Mesothelial cell of epicardium (in vitro differentiated cells): ENCODE measurements at regions not wholly inside any gene's neighbourhood (a gene's known extent, or its start where the extent isn't known, plus 50 kb on each side); places are given as distances from the start of the nearest gene placed in this dataset.

Experiments used
- DNase-seq, 2 experiments: peaks; one replicate each; pipeline ENCODE4 v3.0.0; 2021; ENCODE audit warnings: low spot score in 2 of 2; ENCODE audit not compliant: unreplicated experiment in 2 of 2
- H3K27ac Mint-ChIP-seq: 2 replicates; pipeline ENCODE4 v1.8.0; 2021; ENCODE audit warnings: mixed read lengths
- H3K27me3 Mint-ChIP-seq: 2 replicates; pipeline ENCODE4 v1.8.0; 2021; ENCODE audit warnings: low read depth, mixed read lengths
- H3K36me3 Mint-ChIP-seq: 2 replicates; pipeline ENCODE4 v1.8.0; 2021; ENCODE audit warnings: mixed read lengths
- H3K4me1 Mint-ChIP-seq: 2 replicates; pipeline ENCODE4 v1.8.0; 2021; ENCODE audit warnings: mixed read lengths
- H3K4me3 Mint-ChIP-seq: 2 replicates; pipeline ENCODE4 v1.8.0; 2021; ENCODE audit warnings: mild to moderate bottlenecking, moderate library complexity, mixed read lengths
- H3K9me3 Mint-ChIP-seq: 2 replicates; pipeline ENCODE4 v1.8.0; 2021; ENCODE audit warnings: mixed read lengths
- TF ChIP-seq, protein P1 (sequence below): fragments of 200-600 bp; sonication (generic); IDR thresholded peaks from one replicate; pipeline ENCODE4 v1.5.0; 2021; ENCODE audit warnings: antibody characterized with exemption; ENCODE audit not compliant: unreplicated experiment

DNA sequence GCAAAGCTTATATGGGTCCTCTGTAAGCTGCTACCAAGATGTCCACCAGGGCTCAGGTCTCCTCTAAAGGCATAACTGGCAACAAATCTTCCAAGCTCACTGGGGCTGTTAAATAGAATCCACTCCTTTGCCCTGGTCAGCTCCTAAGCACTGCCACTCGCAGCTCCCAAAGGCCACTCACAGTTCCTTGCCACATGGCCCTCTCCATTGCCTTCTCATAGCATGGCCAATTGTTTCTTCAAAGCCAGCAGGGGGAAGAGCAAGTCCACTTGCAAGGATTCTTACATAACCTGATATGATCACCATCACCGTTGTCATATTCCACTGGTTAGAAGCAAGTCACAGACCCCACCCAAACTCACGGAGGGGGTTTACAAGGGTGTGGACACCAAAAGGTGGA, 199.5 kb downstream of the SUCLA2 start:
- TF ChIP-seq, protein P1, sequence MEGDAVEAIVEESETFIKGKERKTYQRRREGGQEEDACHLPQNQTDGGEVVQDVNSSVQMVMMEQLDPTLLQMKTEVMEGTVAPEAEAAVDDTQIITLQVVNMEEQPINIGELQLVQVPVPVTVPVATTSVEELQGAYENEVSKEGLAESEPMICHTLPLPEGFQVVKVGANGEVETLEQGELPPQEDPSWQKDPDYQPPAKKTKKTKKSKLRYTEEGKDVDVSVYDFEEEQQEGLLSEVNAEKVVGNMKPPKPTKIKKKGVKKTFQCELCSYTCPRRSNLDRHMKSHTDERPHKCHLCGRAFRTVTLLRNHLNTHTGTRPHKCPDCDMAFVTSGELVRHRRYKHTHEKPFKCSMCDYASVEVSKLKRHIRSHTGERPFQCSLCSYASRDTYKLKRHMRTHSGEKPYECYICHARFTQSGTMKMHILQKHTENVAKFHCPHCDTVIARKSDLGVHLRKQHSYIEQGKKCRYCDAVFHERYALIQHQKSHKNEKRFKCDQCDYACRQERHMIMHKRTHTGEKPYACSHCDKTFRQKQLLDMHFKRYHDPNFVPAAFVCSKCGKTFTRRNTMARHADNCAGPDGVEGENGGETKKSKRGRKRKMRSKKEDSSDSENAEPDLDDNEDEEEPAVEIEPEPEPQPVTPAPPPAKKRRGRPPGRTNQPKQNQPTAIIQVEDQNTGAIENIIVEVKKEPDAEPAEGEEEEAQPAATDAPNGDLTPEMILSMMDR, result no peak
- peaks cover 2% of the 10 kb centered on the region for H3K36me3 Mint-ChIP-seq

DNA sequence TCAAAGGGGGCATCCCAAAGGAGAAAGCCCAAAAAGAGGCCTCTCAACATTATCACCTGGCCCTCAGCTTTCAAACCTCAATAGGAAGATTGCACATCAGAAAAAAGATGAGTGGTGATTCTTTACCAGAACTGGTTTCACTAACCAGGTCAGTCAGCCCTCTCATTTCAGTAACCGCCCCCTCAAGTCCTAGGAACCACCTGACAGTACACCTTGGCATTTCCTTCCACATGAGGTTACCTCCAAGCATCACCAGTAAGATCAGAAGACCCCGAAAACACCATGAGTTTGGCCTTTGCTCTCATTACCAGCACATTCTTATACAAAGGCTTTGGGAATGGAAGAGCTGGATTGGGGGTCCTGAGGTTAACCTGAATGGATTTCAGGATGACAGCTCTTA, 200.5 kb downstream of the SUCLA2 start:
- Mint-ChIP-seq H3K27ac (no peak overlapping the region), H3K4me1 (no peaks in the 10 kb centered on the region), H3K4me3 (no peak overlapping the region), H3K9me3 (peaks cover 13% of the 10 kb centered on the region), H3K27me3 (no peaks in the 10 kb centered on the region), H3K36me3 (peaks cover 2% of the 10 kb centered on the region)
- no peak for DNase-seq
- TF ChIP-seq, protein P1, result no peak

More for the DNA sequence above, 199.5 kb downstream of the SUCLA2 start:
- peaks cover 13% of the 10 kb centered on the region for H3K9me3 Mint-ChIP-seq
- H3K4me1 Mint-ChIP-seq, result no peaks in the 10 kb centered on the region
- DNase-seq, result no peak
- no peak overlapping the region for H3K4me3 Mint-ChIP-seq
- no peak overlapping the region for H3K27ac Mint-ChIP-seq
- H3K27me3 Mint-ChIP-seq, result no peaks in the 10 kb centered on the region

DNA sequence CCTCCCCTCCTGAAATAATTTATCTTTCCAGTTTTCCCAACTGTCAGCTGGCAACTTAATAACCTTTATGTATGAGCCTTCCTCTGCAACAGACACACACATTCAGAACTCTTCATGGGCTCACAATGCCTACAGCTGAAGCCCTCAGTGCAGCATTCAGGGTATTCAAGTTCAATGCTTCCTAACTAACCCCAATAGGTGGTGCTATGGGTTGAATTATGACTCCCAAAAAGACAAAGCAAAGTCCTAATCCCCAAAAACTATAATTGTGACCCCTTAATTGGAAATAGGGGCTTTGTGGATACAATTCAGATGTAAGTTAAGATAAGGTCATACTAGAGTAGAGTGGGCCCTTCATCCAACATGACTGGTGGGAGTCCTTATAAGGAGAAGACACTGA, 202.2 kb downstream of the SUCLA2 start:
- DNase-seq, result no peak
- no peaks in the 10 kb centered on the region for H3K36me3 Mint-ChIP-seq
- no peak overlapping the region for H3K27ac Mint-ChIP-seq
- H3K4me3 Mint-ChIP-seq, result no peak overlapping the region
- no peaks in the 10 kb centered on the region for H3K27me3 Mint-ChIP-seq
- TF ChIP-seq, protein P1, result no peak
- H3K4me1 Mint-ChIP-seq, result no peaks in the 10 kb centered on the region
- peaks cover 10% of the 10 kb centered on the region for H3K9me3 Mint-ChIP-seq

DNA sequence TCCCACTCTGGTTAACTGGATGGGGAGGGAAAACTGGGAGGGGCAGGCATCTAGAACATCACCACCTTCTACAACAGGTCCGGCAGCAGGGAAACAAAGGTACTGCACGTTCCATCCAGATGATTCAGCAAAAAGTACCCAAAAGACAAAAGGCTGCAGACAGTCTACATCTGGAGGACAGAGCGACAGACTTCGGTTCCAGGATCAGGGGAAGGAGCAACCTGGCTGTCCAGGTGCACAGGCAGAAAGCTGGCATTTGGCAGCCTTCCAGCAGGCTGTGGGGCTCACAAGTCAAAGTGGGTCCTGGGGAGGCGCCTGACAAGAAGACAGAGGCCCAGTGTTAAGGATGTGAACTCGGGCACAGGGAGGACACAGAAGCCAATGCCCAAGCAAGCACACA, 202.9 kb downstream of the SUCLA2 start:
- TF ChIP-seq, protein P1, result no peak
- Mint-ChIP-seq H3K4me1 (no peaks in the 10 kb centered on the region), H3K27ac (no peak overlapping the region), H3K9me3 (peaks cover 10% of the 10 kb centered on the region), H3K4me3 (no peak overlapping the region), H3K36me3 (no peaks in the 10 kb centered on the region), H3K27me3 (no peaks in the 10 kb centered on the region)
- DNase-seq, result no peak

DNA sequence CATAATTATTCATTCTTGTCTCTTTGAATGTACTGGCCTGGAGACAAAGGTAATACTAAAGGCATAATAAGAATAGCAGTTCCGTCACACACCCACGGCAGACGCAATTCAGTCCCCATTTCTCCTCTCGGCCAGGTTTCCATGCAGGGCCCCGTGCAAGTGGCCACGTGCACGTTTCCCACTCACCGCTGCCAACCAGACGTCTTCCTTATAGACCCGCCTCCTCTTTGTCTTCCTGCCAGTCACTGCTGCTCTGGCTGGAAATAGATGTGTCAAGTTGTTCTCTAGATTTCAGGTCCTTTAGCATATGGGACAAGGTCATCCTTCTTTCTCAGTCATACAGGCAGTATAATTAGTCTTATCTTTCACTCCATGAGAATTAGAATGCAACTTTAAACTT, 204.3 kb downstream of the SUCLA2 start:
- Mint-ChIP-seq H3K9me3 (peaks cover 11% of the 10 kb centered on the region), H3K4me3 (no peak overlapping the region), H3K4me1 (no peaks in the 10 kb centered on the region), H3K27me3 (no peaks in the 10 kb centered on the region), H3K27ac (no peak overlapping the region), H3K36me3 (peaks cover 2% of the 10 kb centered on the region)
- TF ChIP-seq, protein P1, result no peak
- no peak for DNase-seq

DNA sequence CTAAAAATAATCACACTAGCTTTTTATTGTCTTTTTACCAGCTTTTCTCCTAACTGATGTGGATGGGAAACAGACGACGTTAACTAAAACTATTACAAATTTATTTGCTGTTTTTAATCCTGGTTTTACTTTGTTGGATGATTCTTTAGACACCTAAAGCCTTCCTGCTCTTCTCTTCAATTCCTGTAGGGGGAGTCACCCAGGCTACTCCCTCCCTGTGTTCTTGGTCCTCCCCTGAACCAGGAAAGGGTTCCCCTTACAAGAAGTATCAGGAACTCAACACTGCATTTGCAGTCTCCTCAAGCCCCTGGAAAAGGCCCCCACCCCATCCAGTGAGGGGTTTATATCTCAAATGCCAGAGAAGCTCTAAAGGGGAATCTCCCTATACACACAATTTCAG, 206.1 kb downstream of the SUCLA2 start:
- Mint-ChIP-seq H3K27ac (no peak overlapping the region), H3K4me1 (no peaks in the 10 kb centered on the region), H3K4me3 (no peak overlapping the region), H3K27me3 (no peaks in the 10 kb centered on the region), H3K36me3 (peaks cover 6% of the 10 kb centered on the region), H3K9me3 (peaks cover 17% of the 10 kb centered on the region)
- no peak for DNase-seq
- TF ChIP-seq, protein P1, result peak; percentile 29
